H1 (cell line): ENCODE measurements at regions not wholly inside any gene's neighbourhood (a gene's known extent, or its start where the extent isn't known, plus 50 kb on each side); places are given as distances from the start of the nearest gene placed in this dataset.

ENCODE experiments used
- CTCF ChIA-PET: fragments of 300-600 bp; sonication (Branson Sonifier 250); formaldehyde crosslinking; loops from one replicate; lab custom pipeline; 2021; ENCODE audit not compliant: partially characterized antibody; lab: Charles Lee
- POLR2A ChIA-PET: fragments of 300-600 bp; sonication (Branson Sonifier 250); formaldehyde crosslinking; loops from one replicate; lab custom pipeline; 2021; ENCODE audit warnings: inconsistent platforms; ENCODE audit not compliant: partially characterized antibody; lab: Charles Lee
- DNase-seq, 2 experiments: peaks; one replicate each; pipeline versions ENCODE4 v3.0.0 to v3.0.0-alpha.2; 2010 to 2022; ENCODE audit warnings: low spot score in 2 of 2, low read depth in 1 of 2, mixed read lengths in 1 of 2
- FAIRE-seq: peaks from 2 replicates; lab custom pipeline; 2011; peaks lifted over from hg19 to GRCh38; lab: Jason Lieb, UNC
- H2AFZ ChIP-seq: 2 replicates; pipeline ENCODE4 v1.8.1; 2012; ENCODE audit warnings: low read length, inconsistent platforms
- H2AK5ac ChIP-seq: 2 replicates; pipeline ENCODE4 v1.6.1; 2013; ENCODE audit warnings: low read depth, low read length
- H2BK120ac ChIP-seq: replicated peaks from 2 replicates; pipeline ENCODE3; 2013; ENCODE audit warnings: low read depth, low read length, inconsistent platforms
- H2BK12ac ChIP-seq: 2 replicates; pipeline ENCODE4 v1.6.1; 2013; ENCODE audit warnings: low read depth, low read length
- H2BK15ac ChIP-seq: 2 replicates; pipeline ENCODE4 v1.6.1; 2013; ENCODE audit warnings: low read length
- H2BK20ac ChIP-seq: 2 replicates; pipeline ENCODE4 v1.6.1; 2013; ENCODE audit warnings: low read length
- H2BK5ac ChIP-seq: 2 replicates; pipeline ENCODE4 v1.6.1; 2013; ENCODE audit warnings: low read depth, low read length
- H3K14ac ChIP-seq: 2 replicates; pipeline ENCODE4 v1.6.1; 2013; ENCODE audit warnings: inconsistent platforms; ENCODE audit not compliant: insufficient read length
- H3K18ac ChIP-seq: 2 replicates; pipeline ENCODE4 v1.6.1; 2013; ENCODE audit warnings: low read length; ENCODE audit errors: extremely low read depth
- H3K23ac ChIP-seq: 2 replicates; pipeline ENCODE4 v1.6.1; 2013; ENCODE audit warnings: inconsistent platforms; ENCODE audit not compliant: insufficient read length
- H3K23me2 ChIP-seq: 2 replicates; pipeline ENCODE4 v1.6.1; 2013; ENCODE audit warnings: low read depth, low read length
- H3K27ac ChIP-seq: 2 replicates; pipeline ENCODE4 v1.6.1; 2011; ENCODE audit warnings: low read depth, low read length, inconsistent platforms
- H3K27me3 ChIP-seq, 4 experiments: replicated peaks in 1 of 4; 1 replicate in 1 of 4; 2 replicates in 3 of 4; pipeline versions ENCODE4 v1.6.1 to v1.8.1; 2011 to 2013; ENCODE audit warnings: low read length in 3 of 4, mild to moderate bottlenecking in 3 of 4, inconsistent platforms in 2 of 4, mixed read lengths in 2 of 4, moderate library complexity in 1 of 4; ENCODE audit not compliant: control insufficient read depth in 3 of 4, insufficient read depth in 3 of 4; ENCODE audit errors: extremely low read depth in 1 of 4
- H3K36me3 ChIP-seq, 4 experiments: 2 replicates each; pipeline versions ENCODE4 v1.6.1 to v1.8.1; 2011 to 2013; ENCODE audit warnings: mild to moderate bottlenecking in 4 of 4, low read length in 3 of 4, moderate library complexity in 2 of 4, control low read depth in 1 of 4, inconsistent platforms in 1 of 4; ENCODE audit not compliant: insufficient read depth in 4 of 4, control insufficient read depth in 2 of 4
- H3K4ac ChIP-seq: replicated peaks from 2 replicates; pipeline ENCODE3; 2013; ENCODE audit warnings: low read length, low read depth, mixed read lengths, inconsistent platforms; ENCODE audit not compliant: insufficient read length
- H3K4me1 ChIP-seq, 4 experiments: replicated peaks in 1 of 4; 1 replicate in 1 of 4; 2 replicates in 3 of 4; pipeline versions ENCODE4 v1.6.1 to v1.8.1; 2011 to 2013; ENCODE audit warnings: low read length in 3 of 4, inconsistent platforms in 2 of 4, mixed read lengths in 1 of 4; ENCODE audit not compliant: insufficient read depth in 4 of 4, control insufficient read depth in 3 of 4
- H3K4me2 ChIP-seq, 2 experiments: 2 replicates each; pipeline versions ENCODE4 v1.6.1 to v1.8.1; 2011 to 2013; ENCODE audit warnings: low read depth in 2 of 2, low read length in 2 of 2, control low read depth in 1 of 2, inconsistent platforms in 1 of 2, mild to moderate bottlenecking in 1 of 2; ENCODE audit not compliant: insufficient read depth in 1 of 2
- H3K4me3 ChIP-seq, 4 experiments: fragments of 200-600, 300-600 bp in 1 of 4; sonication (generic), shearing (Covaris generic), sonication (Bioruptor Twin) in 1 of 4; 2 replicates each; pipeline versions ENCODE4 v1.5.1 to v1.8.1; 2011 to 2016; ENCODE audit warnings: low read length in 4 of 4, low read depth in 3 of 4, control low read depth in 2 of 4, inconsistent platforms in 2 of 4, mild to moderate bottlenecking in 2 of 4, mixed read lengths in 1 of 4, moderate library complexity in 1 of 4; ENCODE audit not compliant: insufficient read depth in 2 of 4; ENCODE audit errors: extremely low read depth in 1 of 4
- H3K56ac ChIP-seq: replicated peaks from 2 replicates; pipeline ENCODE3; 2013; ENCODE audit warnings: low read depth, mild to moderate bottlenecking, mixed read lengths, low read length, inconsistent platforms; ENCODE audit not compliant: insufficient read length
- H3K79me1 ChIP-seq: 2 replicates; pipeline ENCODE4 v1.6.1; 2013; ENCODE audit warnings: low read depth, low read length, control low read depth
- H3K79me2 ChIP-seq, 2 experiments: 2 replicates each; pipeline versions ENCODE4 v1.6.1 to v1.8.1; 2012 to 2013; ENCODE audit warnings: low read length in 2 of 2, mild to moderate bottlenecking in 2 of 2, inconsistent platforms in 1 of 2; ENCODE audit not compliant: insufficient read depth in 2 of 2, control insufficient read depth in 1 of 2
- H3K9ac ChIP-seq, 4 experiments: replicated peaks in 1 of 4; 1 replicate in 1 of 4; 2 replicates in 3 of 4; pipeline versions ENCODE4 v1.6.1 to v1.8.1; 2011 to 2013; ENCODE audit warnings: low read depth in 3 of 4, low read length in 3 of 4, control low read depth in 2 of 4, mild to moderate bottlenecking in 2 of 4, moderate library complexity in 2 of 4, inconsistent platforms in 1 of 4; ENCODE audit errors: extremely low read depth in 1 of 4
- H3K9me3 ChIP-seq, 2 experiments: 2 replicates each; pipeline versions ENCODE4 v1.6.1 to v1.8.1; 2012 to 2013; ENCODE audit warnings: mild to moderate bottlenecking in 2 of 2, moderate library complexity in 2 of 2, control low read depth in 1 of 2, inconsistent platforms in 1 of 2, low read depth in 1 of 2, low read length in 1 of 2, mixed read lengths in 1 of 2; ENCODE audit not compliant: insufficient read depth in 2 of 2
- H4K20me1 ChIP-seq, 2 experiments: replicated peaks in 1 of 2; 2 replicates each; pipeline versions ENCODE3 to v1.8.1; 2011 to 2013; ENCODE audit warnings: inconsistent platforms in 2 of 2, low read length in 2 of 2, mild to moderate bottlenecking in 1 of 2; ENCODE audit not compliant: insufficient read depth in 2 of 2, control insufficient read depth in 1 of 2
- H4K5ac ChIP-seq: 2 replicates; pipeline ENCODE4 v1.6.1; 2013; ENCODE audit warnings: low read length, low read depth, mixed read lengths, inconsistent platforms; ENCODE audit not compliant: insufficient read length
- H4K8ac ChIP-seq: 2 replicates; pipeline ENCODE4 v1.8.0; 2013; ENCODE audit warnings: mild to moderate bottlenecking, moderate library complexity, low read length, inconsistent platforms; ENCODE audit not compliant: insufficient read depth; ENCODE audit errors: extremely low read depth
- H4K91ac ChIP-seq: replicated peaks from 2 replicates; pipeline ENCODE3; 2013; ENCODE audit warnings: low read length, mixed read lengths, inconsistent platforms; ENCODE audit not compliant: insufficient read length
- CREB1 ChIP-seq: IDR thresholded peaks from 2 replicates; pipeline ENCODE4 v1.6.1; 2012; ENCODE audit warnings: inconsistent platforms
- EP300 ChIP-seq, 2 experiments: IDR thresholded peaks; 1 replicate in 1 of 2; 2 replicates in 1 of 2; pipeline ENCODE4 v1.6.1; 2011 to 2012; ENCODE audit warnings: low read depth in 2 of 2, low read length in 2 of 2, mild to moderate bottlenecking in 2 of 2, borderline replicate concordance in 1 of 2, inconsistent platforms in 1 of 2, moderate library complexity in 1 of 2
- KDM4A ChIP-seq: IDR thresholded peaks from one replicate; pipeline ENCODE4 v1.7.1; 2012; ENCODE audit warnings: low read depth, mild to moderate bottlenecking, moderate library complexity, low read length, inconsistent platforms; ENCODE audit not compliant: severe bottlenecking
- RFX5 ChIP-seq: IDR thresholded peaks from 2 replicates; pipeline ENCODE4 v1.6.1; 2011; ENCODE audit warnings: low read depth, low read length, improper control_type of control experiment, borderline replicate concordance
- WGBS, 2 experiments: shearing (Covaris generic) in 1 of 2; methylation state at CpG; one replicate each; pipeline versions ENCODE4 v1.1.6 to v1.1.7; 2013 to 2015; ENCODE audit warnings: low lambda C conversion rate in 2 of 2, mixed read lengths in 2 of 2, inconsistent platforms in 1 of 2, low coverage in 1 of 2, missing lambda C conversion rate in 1 of 2; ENCODE audit not compliant: insufficient replicate concordance in 2 of 2, insufficient coverage in 1 of 2, insufficient read length in 1 of 2; ENCODE audit errors: extremely low coverage in 1 of 2, missing lambda C conversion rate in 1 of 2; 5-methylcytosine and 5-hydroxymethylcytosine counted together
- TF ChIP-seq, protein P1 (sequence below), 3 experiments: IDR thresholded peaks; 1 replicate in 2 of 3; 2 replicates in 1 of 3; pipeline versions ENCODE4 v1.5.1 to v1.6.1; 2011; ENCODE audit warnings: low read length in 3 of 3, mild to moderate bottlenecking in 3 of 3, inconsistent platforms in 2 of 3, low read depth in 1 of 3, moderate library complexity in 1 of 3; ENCODE audit not compliant: insufficient read depth in 1 of 3; ENCODE audit errors: control extremely low read depth in 1 of 3
- TF ChIP-seq, protein P2 (sequence below): IDR thresholded peaks from 2 replicates; pipeline ENCODE4 v1.6.1; 2011; ENCODE audit warnings: low read length, improper control_type of control experiment
- TF ChIP-seq, protein P3 (sequence below): IDR thresholded peaks from 2 replicates; pipeline ENCODE4 v1.6.1; 2012; ENCODE audit warnings: low read length, inconsistent platforms

DNA sequence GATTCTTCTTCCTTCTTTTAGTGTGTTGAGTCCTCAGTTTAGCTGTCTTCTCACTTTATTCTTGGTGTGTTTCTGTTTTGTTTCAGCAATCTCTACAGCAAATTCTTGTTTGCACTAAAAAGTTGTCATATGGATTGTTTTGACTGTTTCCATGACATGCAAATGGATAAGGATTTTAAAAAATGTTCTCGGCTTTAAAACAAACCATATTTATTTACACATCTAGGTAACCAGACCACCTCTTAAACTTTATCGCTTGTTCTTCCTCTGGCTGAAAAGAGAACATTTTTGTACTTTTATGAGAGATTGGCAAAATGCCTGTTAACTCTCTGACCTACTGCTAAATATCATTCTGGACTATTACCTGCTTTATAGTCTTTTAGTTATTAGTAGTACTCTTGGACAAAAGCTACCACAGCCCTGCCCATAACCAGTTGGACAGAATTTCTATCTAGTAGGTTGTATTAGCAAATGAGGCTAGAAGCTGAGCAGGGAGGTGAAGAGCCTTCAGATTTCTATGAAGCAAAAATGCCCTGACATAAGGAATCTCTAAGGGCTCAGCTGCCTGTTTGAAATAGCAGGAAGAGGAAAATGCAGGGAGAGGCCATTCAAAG is 268.3 kb downstream of the CD109 start:
- Histone ChIP-seq H3K14ac (no peak overlapping the region), H4K8ac (no peak overlapping the region), H4K91ac (no peak overlapping the region), H2BK5ac (no peak overlapping the region), H3K36me3 (no peaks in the 10 kb centered on the region), H3K4me3 (no peak overlapping the region), H3K23me2 (no peaks in the 10 kb centered on the region), H3K4ac (no peak overlapping the region), H3K79me1 (no peaks in the 10 kb centered on the region), H4K5ac (no peak overlapping the region), H3K79me2 (no peaks in the 10 kb centered on the region), H2BK12ac (no peak overlapping the region), H2BK20ac (no peak overlapping the region), H3K23ac (no peak overlapping the region), H3K27ac (no peak overlapping the region), H2BK15ac (no peak overlapping the region), H3K4me2 (no peak overlapping the region), H2BK120ac (no peak overlapping the region), H3K18ac (no peak overlapping the region), H3K4me1 (no peaks in the 10 kb centered on the region), H2AFZ (no peak overlapping the region), H4K20me1 (no peaks in the 10 kb centered on the region), H3K56ac (no peak overlapping the region), H3K9me3 (no peaks in the 10 kb centered on the region; a peak in 1 of 4 replicates), H2AK5ac (no peak overlapping the region), H3K9ac (no peak overlapping the region), H3K27me3 (no peaks in the 10 kb centered on the region)
- FAIRE-seq = no peak
- POLR2A ChIA-PET = no interaction called here
- WGBS, 2 experiments = 69% methylated on average over 2 of the region's 2 CpGs; no CpG with 5 or more reads in 1 of the 2 experiments
- CTCF ChIA-PET = interaction anchor here (1.1 to 1.7 kb wide), 4 partner anchors 109 to 1245 kb away, joined by 3 to 5 read pairs (median 4); no protein-coding TSS in a partner anchor
- no peak for DNase-seq
- TF ChIP-seq KDM4A (no peak), EP300 (IDR thresholded peaks at IDR 0.05; ENCODE audit: borderline replicate concordance in 1 of 2, low read depth in 2 of 2, low read length in 2 of 2) (no peak), CREB1 (no peak), RFX5 (no peak)
- TF ChIP-seq, protein P1, sequence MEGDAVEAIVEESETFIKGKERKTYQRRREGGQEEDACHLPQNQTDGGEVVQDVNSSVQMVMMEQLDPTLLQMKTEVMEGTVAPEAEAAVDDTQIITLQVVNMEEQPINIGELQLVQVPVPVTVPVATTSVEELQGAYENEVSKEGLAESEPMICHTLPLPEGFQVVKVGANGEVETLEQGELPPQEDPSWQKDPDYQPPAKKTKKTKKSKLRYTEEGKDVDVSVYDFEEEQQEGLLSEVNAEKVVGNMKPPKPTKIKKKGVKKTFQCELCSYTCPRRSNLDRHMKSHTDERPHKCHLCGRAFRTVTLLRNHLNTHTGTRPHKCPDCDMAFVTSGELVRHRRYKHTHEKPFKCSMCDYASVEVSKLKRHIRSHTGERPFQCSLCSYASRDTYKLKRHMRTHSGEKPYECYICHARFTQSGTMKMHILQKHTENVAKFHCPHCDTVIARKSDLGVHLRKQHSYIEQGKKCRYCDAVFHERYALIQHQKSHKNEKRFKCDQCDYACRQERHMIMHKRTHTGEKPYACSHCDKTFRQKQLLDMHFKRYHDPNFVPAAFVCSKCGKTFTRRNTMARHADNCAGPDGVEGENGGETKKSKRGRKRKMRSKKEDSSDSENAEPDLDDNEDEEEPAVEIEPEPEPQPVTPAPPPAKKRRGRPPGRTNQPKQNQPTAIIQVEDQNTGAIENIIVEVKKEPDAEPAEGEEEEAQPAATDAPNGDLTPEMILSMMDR (IDR thresholded peaks at IDR 0.05; ENCODE audit: control extremely low read depth in 1 of 3, insufficient read depth in 1 of 3, low read depth in 1 of 3, low read length in 3 of 3) = no peak
- TF ChIP-seq, protein P2, sequence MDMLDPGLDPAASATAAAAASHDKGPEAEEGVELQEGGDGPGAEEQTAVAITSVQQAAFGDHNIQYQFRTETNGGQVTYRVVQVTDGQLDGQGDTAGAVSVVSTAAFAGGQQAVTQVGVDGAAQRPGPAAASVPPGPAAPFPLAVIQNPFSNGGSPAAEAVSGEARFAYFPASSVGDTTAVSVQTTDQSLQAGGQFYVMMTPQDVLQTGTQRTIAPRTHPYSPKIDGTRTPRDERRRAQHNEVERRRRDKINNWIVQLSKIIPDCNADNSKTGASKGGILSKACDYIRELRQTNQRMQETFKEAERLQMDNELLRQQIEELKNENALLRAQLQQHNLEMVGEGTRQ = no peak
- TF ChIP-seq, protein P3, sequence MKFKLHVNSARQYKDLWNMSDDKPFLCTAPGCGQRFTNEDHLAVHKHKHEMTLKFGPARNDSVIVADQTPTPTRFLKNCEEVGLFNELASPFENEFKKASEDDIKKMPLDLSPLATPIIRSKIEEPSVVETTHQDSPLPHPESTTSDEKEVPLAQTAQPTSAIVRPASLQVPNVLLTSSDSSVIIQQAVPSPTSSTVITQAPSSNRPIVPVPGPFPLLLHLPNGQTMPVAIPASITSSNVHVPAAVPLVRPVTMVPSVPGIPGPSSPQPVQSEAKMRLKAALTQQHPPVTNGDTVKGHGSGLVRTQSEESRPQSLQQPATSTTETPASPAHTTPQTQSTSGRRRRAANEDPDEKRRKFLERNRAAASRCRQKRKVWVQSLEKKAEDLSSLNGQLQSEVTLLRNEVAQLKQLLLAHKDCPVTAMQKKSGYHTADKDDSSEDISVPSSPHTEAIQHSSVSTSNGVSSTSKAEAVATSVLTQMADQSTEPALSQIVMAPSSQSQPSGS = no peak
